SJSA1 (cell line): ENCODE measurements at regions not wholly inside any gene's neighbourhood (a gene's known extent, or its start where the extent isn't known, plus 50 kb on each side); places are given as distances from the start of the nearest gene placed in this dataset.

Source experiments
- DNase-seq, 2 experiments: peaks; one replicate each; pipeline ENCODE4 v3.0.0-alpha.2; 2015 to 2020; ENCODE audit warnings: low spot score in 2 of 2, low read depth in 1 of 2
- H3K27ac ChIP-seq: fragments of 250-450 bp; sonication (Bioruptor Pico); 2 replicates; pipeline ENCODE4 v1.5.1; 2020; ENCODE audit warnings: mild to moderate bottlenecking, moderate library complexity
- H3K27me3 ChIP-seq: fragments of 250-450 bp; sonication (Bioruptor Pico); replicated peaks from 2 replicates; pipeline ENCODE4 v1.5.1; 2020; ENCODE audit warnings: mild to moderate bottlenecking, moderate library complexity
- H3K36me3 ChIP-seq: fragments of 250-450 bp; sonication (Bioruptor Pico); 2 replicates; pipeline ENCODE4 v1.5.1; 2020; ENCODE audit warnings: mild to moderate bottlenecking
- H3K4me1 ChIP-seq: fragments of 250-450 bp; sonication (Bioruptor Pico); replicated peaks from 2 replicates; pipeline ENCODE4 v1.6.1; 2021; ENCODE audit warnings: mild to moderate bottlenecking
- H3K4me3 ChIP-seq: fragments of 250-450 bp; sonication (Bioruptor Pico); 2 replicates; pipeline ENCODE4 v1.5.1; 2020; ENCODE audit warnings: mild to moderate bottlenecking
- H3K9me3 ChIP-seq: fragments of 250-450 bp; sonication (Bioruptor Pico); replicated peaks from 2 replicates; pipeline ENCODE4 v1.5.1; 2020; ENCODE audit warnings: mild to moderate bottlenecking

DNA sequence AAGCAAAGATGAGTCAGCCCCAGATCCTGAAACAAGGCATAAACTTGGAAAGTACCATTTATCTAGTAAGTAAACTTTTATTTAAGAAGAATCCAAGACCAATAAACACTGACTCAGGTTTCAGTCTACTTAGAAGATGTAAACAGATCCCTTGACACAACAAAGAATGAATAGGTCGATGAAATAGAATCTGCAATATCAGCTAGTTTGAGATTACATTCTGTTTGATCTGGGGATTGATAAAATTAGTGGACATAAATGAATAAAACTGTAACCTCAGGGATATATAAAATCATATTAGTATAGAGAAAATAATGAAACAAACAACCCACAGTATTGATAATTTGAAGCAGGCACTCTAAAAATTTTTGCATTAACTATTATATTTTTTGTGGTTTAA is 708.9 kb downstream of the FAM181B start:
- H3K4me1 ChIP-seq = no peaks in the 10 kb centered on the region
- no peak overlapping the region for H3K4me3 ChIP-seq
- no peaks in the 10 kb centered on the region for H3K27me3 ChIP-seq
- DNase-seq = no peak
- H3K27ac ChIP-seq = no peak overlapping the region
- no peaks in the 10 kb centered on the region for H3K36me3 ChIP-seq
- H3K9me3 ChIP-seq = no peaks in the 10 kb centered on the region

DNA sequence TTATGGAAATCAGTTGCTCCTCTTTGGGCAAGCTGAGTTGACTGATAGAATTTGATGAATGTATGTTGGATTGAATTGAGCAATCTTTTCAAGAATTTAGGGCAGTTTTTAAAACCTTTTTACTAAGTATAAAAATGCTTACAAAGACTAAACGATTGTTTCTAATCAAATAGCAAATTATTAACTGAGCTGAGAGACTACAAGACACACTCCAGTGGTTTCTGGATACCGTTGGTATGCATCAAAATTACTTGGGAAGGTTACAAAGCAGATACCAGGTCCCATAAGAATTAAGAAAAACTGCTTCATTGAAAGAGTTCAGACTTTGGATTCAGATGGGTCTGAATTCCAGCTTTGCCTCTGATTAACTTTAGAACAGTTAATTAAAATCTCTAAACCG is 721.4 kb downstream of the FAM181B start:
- H3K27me3 ChIP-seq = no peaks in the 10 kb centered on the region
- DNase-seq = no peak

GRCh38 chr11:82009133-82009532 is 724.5 kb downstream of the FAM181B start:
- no peak overlapping the region for H3K4me3 ChIP-seq
- H3K9me3 ChIP-seq = no peaks in the 10 kb centered on the region
- H3K27ac ChIP-seq = no peak overlapping the region
- H3K27me3 ChIP-seq = no peaks in the 10 kb centered on the region
- DNase-seq = no peak
- H3K36me3 ChIP-seq = no peaks in the 10 kb centered on the region
- H3K4me1 ChIP-seq = no peaks in the 10 kb centered on the region

More for the DNA sequence above, 721.4 kb downstream of the FAM181B start:
- Histone ChIP-seq H3K9me3 (no peaks in the 10 kb centered on the region), H3K27ac (no peak overlapping the region), H3K4me1 (no peaks in the 10 kb centered on the region), H3K4me3 (no peak overlapping the region), H3K36me3 (no peaks in the 10 kb centered on the region)

DNA sequence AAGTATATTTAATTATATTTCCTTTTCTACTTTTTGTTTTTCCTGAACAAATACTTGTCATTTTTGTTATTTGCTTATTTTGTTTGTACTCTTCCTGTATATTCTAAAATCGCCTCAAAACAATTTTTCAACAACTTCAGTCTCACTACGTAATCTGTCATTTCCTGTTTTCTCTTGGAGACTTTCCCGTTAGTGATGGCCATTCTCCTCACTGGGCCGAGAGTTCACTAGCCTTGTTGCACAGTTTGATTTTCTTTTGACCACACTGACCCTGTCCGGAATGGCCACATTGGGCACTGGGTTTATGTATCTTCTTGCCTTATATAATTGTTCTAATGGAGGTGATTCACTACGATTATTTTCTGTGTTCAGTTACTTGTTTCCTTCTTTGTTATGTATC is 726.1 kb downstream of the FAM181B start:
- Histone ChIP-seq H3K27me3 (no peaks in the 10 kb centered on the region), H3K9me3 (no peaks in the 10 kb centered on the region), H3K4me3 (no peak overlapping the region), H3K36me3 (no peaks in the 10 kb centered on the region), H3K4me1 (no peaks in the 10 kb centered on the region), H3K27ac (no peak overlapping the region)
- no peak for DNase-seq

- Histone ChIP-seq H3K27me3 (no peaks in the 10 kb centered on the region), H3K9me3 (no peaks in the 10 kb centered on the region), H3K27ac (no peak overlapping the region), H3K4me1 (no peaks in the 10 kb centered on the region), H3K36me3 (no peaks in the 10 kb centered on the region), H3K4me3 (no peak overlapping the region)
- no peak for DNase-seq
Observed at GRCh38 chr11:82004537-82005213, 729.0 kb downstream of the FAM181B start.

GRCh38 chr11:82003671-82004515 is 729.8 kb downstream of the FAM181B start:
- Histone ChIP-seq H3K27me3 (no peaks in the 10 kb centered on the region), H3K4me3 (no peak overlapping the region), H3K27ac (no peak overlapping the region), H3K36me3 (no peaks in the 10 kb centered on the region), H3K4me1 (no peaks in the 10 kb centered on the region), H3K9me3 (no peaks in the 10 kb centered on the region)
- DNase-seq = peak; percentile 18 to 42

DNA sequence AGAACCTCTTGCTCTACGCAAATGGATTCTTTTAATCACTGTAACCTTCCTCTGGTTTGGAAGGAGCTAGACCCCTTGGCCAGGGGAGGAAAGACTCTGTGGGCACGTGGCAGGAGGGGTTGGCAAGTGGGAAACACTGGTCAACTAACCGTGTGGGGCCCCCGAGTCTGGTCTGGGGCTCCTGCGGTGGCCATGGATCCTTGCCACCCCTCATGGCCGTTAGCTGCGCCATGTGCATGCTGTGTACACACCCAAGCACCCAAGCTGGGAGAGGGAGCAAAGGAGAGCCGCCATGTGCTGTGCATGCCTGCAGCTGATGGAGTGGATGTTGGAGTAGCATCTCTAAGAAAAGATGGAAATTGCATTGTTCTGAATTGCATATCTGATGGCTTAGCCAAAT is 730.6 kb downstream of the FAM181B start:
- Histone ChIP-seq H3K36me3 (no peaks in the 10 kb centered on the region), H3K4me3 (no peak overlapping the region), H3K9me3 (no peaks in the 10 kb centered on the region), H3K27me3 (no peaks in the 10 kb centered on the region), H3K27ac (no peak overlapping the region), H3K4me1 (no peaks in the 10 kb centered on the region)
- no peak for DNase-seq

DNA sequence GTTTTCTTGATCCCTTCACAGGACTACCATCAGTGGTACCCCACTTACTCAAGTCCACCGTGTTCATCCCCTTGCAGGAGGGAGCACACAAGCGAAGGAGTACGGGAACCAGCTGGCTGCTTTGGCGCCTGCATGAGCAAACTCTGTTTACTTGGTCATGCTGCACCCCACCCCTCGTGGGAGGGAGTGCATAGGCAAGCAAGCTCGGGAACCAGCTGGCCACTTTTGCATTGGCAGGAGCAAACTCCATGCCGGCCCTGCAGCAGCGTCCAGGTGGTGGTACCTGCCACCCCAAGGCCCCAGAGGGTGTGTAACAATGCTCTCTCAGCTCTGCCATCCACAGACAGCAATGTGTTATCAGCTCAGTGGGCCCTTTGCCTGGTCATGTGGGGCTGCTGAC is 737.8 kb downstream of the FAM181B start:
- H3K36me3 ChIP-seq = no peaks in the 10 kb centered on the region
- H3K27me3 ChIP-seq = no peaks in the 10 kb centered on the region
- no peak for DNase-seq

GRCh38 chr11:81993755-81994154 is 739.9 kb downstream of the FAM181B start:
- no peaks in the 10 kb centered on the region for H3K36me3 ChIP-seq
- H3K27ac ChIP-seq = no peak overlapping the region
- no peaks in the 10 kb centered on the region for H3K27me3 ChIP-seq
- peaks cover 4% of the 10 kb centered on the region for H3K4me1 ChIP-seq
- no peaks in the 10 kb centered on the region for H3K9me3 ChIP-seq
- no peak overlapping the region for H3K4me3 ChIP-seq
- DNase-seq = no peak

More for the DNA sequence above, 737.8 kb downstream of the FAM181B start:
- no peak overlapping the region for H3K27ac ChIP-seq
- H3K4me3 ChIP-seq = no peak overlapping the region
- no peaks in the 10 kb centered on the region for H3K9me3 ChIP-seq
- H3K4me1 ChIP-seq = no peaks in the 10 kb centered on the region

DNA sequence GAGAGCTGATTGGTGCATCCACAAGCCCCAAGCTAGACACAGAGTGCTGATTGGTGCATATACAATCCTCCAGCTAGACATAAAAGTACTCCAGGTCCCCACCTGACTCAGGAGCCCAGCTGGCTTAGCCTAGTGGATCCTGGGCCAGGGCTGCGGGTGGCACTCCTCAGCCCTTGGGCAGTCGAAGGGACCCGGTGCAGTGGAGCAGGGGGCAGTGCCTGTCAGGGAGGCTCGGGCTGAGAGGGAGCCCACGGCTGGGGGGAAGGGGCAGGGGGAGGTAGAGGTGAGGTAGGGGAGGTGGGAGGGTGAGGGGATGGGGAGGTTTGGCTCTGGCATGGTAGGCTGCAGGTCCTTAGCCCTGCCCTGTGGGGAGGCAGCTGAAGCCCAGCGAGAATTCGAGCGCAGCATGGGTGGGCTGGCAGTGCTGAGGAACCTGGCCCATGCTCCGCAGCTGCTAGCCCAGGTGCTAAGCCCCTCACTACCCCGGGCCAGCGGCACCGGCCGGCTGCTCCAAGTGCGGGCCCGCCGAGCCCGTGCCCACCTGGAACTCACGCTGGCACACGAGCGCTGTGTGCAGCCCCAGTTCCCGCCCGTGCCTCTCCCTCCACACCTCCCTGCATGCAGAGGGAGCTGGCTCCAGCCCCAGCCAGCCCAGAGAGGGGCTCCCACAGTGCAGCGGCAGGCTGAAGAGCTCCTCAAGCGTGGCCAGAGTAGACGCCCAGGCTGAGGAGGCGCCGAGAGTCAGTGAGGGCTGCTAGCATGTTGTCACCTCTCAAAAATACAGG is 742.8 kb downstream of the FAM181B start:
- no peaks in the 10 kb centered on the region for H3K36me3 ChIP-seq
- H3K27ac ChIP-seq = no peak overlapping the region
- no peak overlapping the region for H3K4me3 ChIP-seq
- peaks cover 11% of the 10 kb centered on the region for H3K4me1 ChIP-seq
- no peaks in the 10 kb centered on the region for H3K27me3 ChIP-seq
- no peak for DNase-seq
- no peaks in the 10 kb centered on the region for H3K9me3 ChIP-seq

DNA sequence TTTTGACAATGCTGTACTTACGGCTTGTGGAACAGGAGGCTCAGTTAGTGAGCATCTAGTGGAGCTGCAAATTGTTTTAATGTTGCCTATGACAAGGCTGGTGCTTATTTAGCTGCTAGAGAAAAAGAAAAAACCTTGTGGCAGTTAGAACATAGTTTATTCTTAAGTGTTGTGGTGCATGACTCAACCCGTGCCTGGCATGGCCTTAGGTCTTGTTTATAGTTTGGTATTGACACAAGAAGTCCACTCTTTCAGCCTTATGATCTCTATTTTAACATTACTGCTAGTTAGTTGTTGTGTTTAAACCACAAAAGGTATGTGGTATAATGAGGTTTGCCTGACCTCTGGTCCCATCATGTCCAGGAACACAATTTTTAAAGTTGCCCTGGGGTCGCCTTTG is 744.6 kb downstream of the FAM181B start:
- no peaks in the 10 kb centered on the region for H3K9me3 ChIP-seq
- H3K4me1 ChIP-seq = peaks cover 11% of the 10 kb centered on the region
- DNase-seq = peak; percentile 45 to 50
- no peaks in the 10 kb centered on the region for H3K36me3 ChIP-seq
- H3K27me3 ChIP-seq = no peaks in the 10 kb centered on the region
- peak overlapping the region; percentile 29; the same call in 1 of the 2 replicates for H3K27ac ChIP-seq
- H3K4me3 ChIP-seq = no peak overlapping the region

- no peaks in the 10 kb centered on the region for H3K36me3 ChIP-seq
- no peaks in the 10 kb centered on the region for H3K9me3 ChIP-seq
- no peak overlapping the region for H3K27ac ChIP-seq
- peaks cover 11% of the 10 kb centered on the region for H3K4me1 ChIP-seq
- no peak overlapping the region for H3K4me3 ChIP-seq
- H3K27me3 ChIP-seq = no peaks in the 10 kb centered on the region
- no peak for DNase-seq
Observed at GRCh38 chr11:81987829-81988472, 745.7 kb downstream of the FAM181B start.

DNA sequence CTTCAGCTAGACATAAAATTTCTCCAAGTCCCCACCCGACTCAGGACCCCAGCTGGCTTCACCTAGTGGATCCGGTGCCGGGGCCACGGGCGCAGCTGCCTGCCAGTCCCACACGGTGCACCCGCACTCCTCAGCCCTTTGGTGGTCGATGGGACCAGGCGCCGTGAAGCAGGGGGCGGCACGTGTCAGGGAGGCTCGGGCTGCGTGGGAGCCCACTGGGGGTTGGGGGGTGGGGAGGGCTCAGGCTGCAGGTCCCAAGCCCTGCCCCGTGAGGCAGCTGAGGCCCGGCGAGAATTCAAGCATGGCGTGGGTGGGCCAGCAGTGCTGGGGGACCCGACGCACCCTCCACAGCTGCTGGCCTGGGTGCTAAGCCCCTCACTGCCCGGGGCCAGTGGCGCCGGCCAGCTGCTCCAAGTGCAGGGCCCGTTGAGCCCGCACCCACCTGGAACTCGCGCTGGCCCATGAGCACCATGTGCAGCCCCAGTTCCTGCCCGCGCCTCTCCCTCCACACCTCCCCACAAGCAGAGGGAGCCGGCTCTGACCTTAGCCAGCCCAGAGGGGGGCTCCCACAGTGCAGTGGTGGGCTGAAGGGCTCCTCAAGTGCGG is 747.0 kb downstream of the FAM181B start:
- no peak for DNase-seq
- Histone ChIP-seq H3K4me1 (peaks cover 11% of the 10 kb centered on the region), H3K27ac (no peak overlapping the region), H3K4me3 (no peak overlapping the region), H3K36me3 (no peaks in the 10 kb centered on the region), H3K27me3 (no peaks in the 10 kb centered on the region), H3K9me3 (no peaks in the 10 kb centered on the region)
